ENCODE measurements at regions not wholly inside any gene's neighbourhood (a gene's known extent, or its start where the extent isn't known, plus 50 kb on each side); places are given as distances from the start of the nearest gene placed in this dataset.
"Not testable (repeated sequence)": the region's sequence is repeated elsewhere in the genome, so short reads cannot be mapped to it uniquely, and the experiment has no call there.

GRCh38 chr10:37563715-37564108 lies 293.7 kb downstream of the ZNF248 start:
- Histone ChIP-seq H3K27me3 (ENCODE audit: control insufficient read depth, insufficient read depth) (no peaks in the 10 kb centered on the region), H3K4me3 (ENCODE audit: low read length) (no peak overlapping the region), H3K27ac (ENCODE audit: low read length) (no peak overlapping the region), H3K4me1 (ENCODE audit: control insufficient read depth, insufficient read depth, low read length) (no peaks in the 10 kb centered on the region), H3K9me3 (ENCODE audit: control insufficient read depth, low read length) (no peaks in the 10 kb centered on the region)
- ATAC-seq (no peak), DNase-seq (no peak)
- 47% methylated on average over 3 of the region's 3 CpGs for WGBS
- intact Hi-C loops (cut with DNase I) = no loop called here

GRCh38 chr10:37563107-37563714 lies 294.2 kb downstream of the ZNF248 start:
- intact Hi-C loops (cut with DNase I) = no loop called here
- H3K4me3 ChIP-seq (ENCODE audit: low read length) = no peak overlapping the region
- no peak overlapping the region for H3K27ac ChIP-seq (ENCODE audit: low read length)
- no peak for DNase-seq
- 64% methylated on average over 1 of the region's 1 CpG for WGBS
- H3K9me3 ChIP-seq (ENCODE audit: control insufficient read depth, low read length) = no peaks in the 10 kb centered on the region
- peak; percentile 51 to 77 for ATAC-seq
- no peaks in the 10 kb centered on the region for H3K27me3 ChIP-seq (ENCODE audit: control insufficient read depth, insufficient read depth)
- H3K4me1 ChIP-seq (ENCODE audit: control insufficient read depth, insufficient read depth, low read length) = no peaks in the 10 kb centered on the region

GRCh38 chr10:37552881-37553280 lies 304.5 kb downstream of the ZNF248 start:
- DNase-seq = no peak
- H3K4me3 ChIP-seq (ENCODE audit: low read length) = no peak overlapping the region
- no peaks in the 10 kb centered on the region for H3K27me3 ChIP-seq (ENCODE audit: control insufficient read depth, insufficient read depth)
- H3K27ac ChIP-seq (ENCODE audit: low read length) = peak overlapping the region; percentile 53
- H3K4me1 ChIP-seq (ENCODE audit: control insufficient read depth, insufficient read depth, low read length) = peaks cover 5% of the 10 kb centered on the region
- ATAC-seq = peak; percentile 56 to 64
- intact Hi-C loops (cut with DNase I) = no loop called here
- WGBS = 48% methylated on average over 1 of the region's 1 CpG
- no peaks in the 10 kb centered on the region for H3K9me3 ChIP-seq (ENCODE audit: control insufficient read depth, low read length)

- Histone ChIP-seq H3K4me1 (ENCODE audit: control insufficient read depth, insufficient read depth, low read length) (peaks cover 5% of the 10 kb centered on the region), H3K27me3 (ENCODE audit: control insufficient read depth, insufficient read depth) (no peaks in the 10 kb centered on the region), H3K9me3 (ENCODE audit: control insufficient read depth, low read length) (no peaks in the 10 kb centered on the region), H3K4me3 (ENCODE audit: low read length) (no peak overlapping the region), H3K27ac (ENCODE audit: low read length) (no peak overlapping the region)
- no peak for ATAC-seq
- 94% methylated on average over 1 of the region's 1 CpG for WGBS
- intact Hi-C loops (cut with DNase I) = no loop called here
- no peak for DNase-seq
Observed at GRCh38 chr10:37549054-37549453, 308.4 kb downstream of the ZNF248 start.

GRCh38 chr10:37535459-37536246 lies 321.8 kb downstream of the ZNF248 start:
- no peaks in the 10 kb centered on the region for H3K27me3 ChIP-seq (ENCODE audit: control insufficient read depth, insufficient read depth)
- H3K9me3 ChIP-seq (ENCODE audit: control insufficient read depth, low read length) = no peaks in the 10 kb centered on the region
- 34% methylated on average over 3 of the region's 3 CpGs for WGBS
- ATAC-seq (no peak), DNase-seq (no peak)
- no peak overlapping the region for H3K4me3 ChIP-seq (ENCODE audit: low read length)
- H3K27ac ChIP-seq (ENCODE audit: low read length) = no peak overlapping the region
- no peaks in the 10 kb centered on the region for H3K4me1 ChIP-seq (ENCODE audit: control insufficient read depth, insufficient read depth, low read length)
- intact Hi-C loops (cut with DNase I) = no loop called here

- no peak overlapping the region for H3K4me3 ChIP-seq (ENCODE audit: low read length)
- intact Hi-C loops (cut with DNase I) = no loop called here
- 82% methylated on average over 3 of the region's 3 CpGs for WGBS
- no peak overlapping the region for H3K27ac ChIP-seq (ENCODE audit: low read length)
- H3K4me1 ChIP-seq (ENCODE audit: control insufficient read depth, insufficient read depth, low read length) = no peaks in the 10 kb centered on the region
- DNase-seq (no peak), ATAC-seq (no peak)
- H3K9me3 ChIP-seq (ENCODE audit: control insufficient read depth, low read length) = no peaks in the 10 kb centered on the region
- no peaks in the 10 kb centered on the region for H3K27me3 ChIP-seq (ENCODE audit: control insufficient read depth, insufficient read depth)
Observed at GRCh38 chr10:37534166-37534565, 323.2 kb downstream of the ZNF248 start.

- H3K27me3 ChIP-seq (ENCODE audit: control insufficient read depth, insufficient read depth); intact Hi-C loops (cut with DNase I); ATAC-seq; H3K4me3 ChIP-seq (ENCODE audit: low read length); H3K9me3 ChIP-seq (ENCODE audit: control insufficient read depth, low read length); H3K4me1 ChIP-seq (ENCODE audit: control insufficient read depth, insufficient read depth, low read length); DNase-seq; H3K27ac ChIP-seq (ENCODE audit: low read length): not testable (repeated sequence)
- WGBS = 32% methylated on average over 2 of the region's 2 CpGs
Observed at GRCh38 chr10:37525410-37525809, 332.0 kb downstream of the ZNF248 start.

- no peaks in the 10 kb centered on the region for H3K4me1 ChIP-seq (ENCODE audit: control insufficient read depth, insufficient read depth, low read length)
- no peaks in the 10 kb centered on the region for H3K9me3 ChIP-seq (ENCODE audit: control insufficient read depth, low read length)
- DNase-seq (no peak), ATAC-seq (peak; percentile 72 to 80)
- intact Hi-C loops (cut with DNase I) = no loop called here
- no peaks in the 10 kb centered on the region for H3K27me3 ChIP-seq (ENCODE audit: control insufficient read depth, insufficient read depth)
- H3K27ac ChIP-seq (ENCODE audit: low read length) = no peak overlapping the region
- no peak overlapping the region for H3K4me3 ChIP-seq (ENCODE audit: low read length)
- 46% methylated on average over 2 of the region's 2 CpGs for WGBS
Observed at GRCh38 chr10:37520488-37520887, 336.9 kb downstream of the ZNF248 start.

- H3K4me3 ChIP-seq (ENCODE audit: low read length); H3K27ac ChIP-seq (ENCODE audit: low read length); H3K27me3 ChIP-seq (ENCODE audit: control insufficient read depth, insufficient read depth); intact Hi-C loops (cut with DNase I); ATAC-seq; DNase-seq; H3K9me3 ChIP-seq (ENCODE audit: control insufficient read depth, low read length); H3K4me1 ChIP-seq (ENCODE audit: control insufficient read depth, insufficient read depth, low read length): not testable (repeated sequence)
- WGBS = 84% methylated on average over 3 of the region's 3 CpGs
Observed at GRCh38 chr10:37510520-37510919, 346.9 kb downstream of the ZNF248 start.

GRCh38 chr10:37496061-37496460 lies 361.3 kb downstream of the ZNF248 start:
- Histone ChIP-seq H3K27ac (ENCODE audit: low read length) (no peak overlapping the region), H3K9me3 (ENCODE audit: control insufficient read depth, low read length) (no peaks in the 10 kb centered on the region), H3K4me3 (ENCODE audit: low read length) (no peak overlapping the region), H3K4me1 (ENCODE audit: control insufficient read depth, insufficient read depth, low read length) (no peaks in the 10 kb centered on the region), H3K27me3 (ENCODE audit: control insufficient read depth, insufficient read depth) (no peaks in the 10 kb centered on the region)
- no peak for DNase-seq
- 79% methylated on average over 3 of the region's 3 CpGs for WGBS
- intact Hi-C loops (cut with DNase I) = no loop called here
- ATAC-seq = no peak

GRCh38 chr10:37495415-37495814 lies 362.0 kb downstream of the ZNF248 start:
- DNase-seq = no peak
- Histone ChIP-seq H3K4me3 (ENCODE audit: low read length) (no peak overlapping the region), H3K27me3 (ENCODE audit: control insufficient read depth, insufficient read depth) (no peaks in the 10 kb centered on the region), H3K9me3 (ENCODE audit: control insufficient read depth, low read length) (no peaks in the 10 kb centered on the region), H3K27ac (ENCODE audit: low read length) (no peak overlapping the region), H3K4me1 (ENCODE audit: control insufficient read depth, insufficient read depth, low read length) (no peaks in the 10 kb centered on the region)
- ATAC-seq = no peak
- intact Hi-C loops (cut with DNase I) = no loop called here
- 56% methylated on average over 1 of the region's 1 CpG for WGBS

Data from right cardiac atrium (tissue), 5 donors.